Calu3 (cell line): ENCODE measurements at regions not wholly inside any gene's neighbourhood (a gene's known extent, or its start where the extent isn't known, plus 50 kb on each side); places are given as distances from the start of the nearest gene placed in this dataset.

Experiments
- BruUV-seq: library from RNA; stranded (reverse); fragments of 400-500 nt; replicated peaks from 2 replicates; lab custom pipeline; 2021; lab: Mats Ljungman, UMichigan
- CTCF ChIA-PET: fragments of 300-600 bp; sonication (Branson Sonifier 250); formaldehyde crosslinking; loops from one replicate; lab custom pipeline; 2022; ENCODE audit warnings: antibody characterized with exemption; lab: Charles Lee
- DNase-seq: peaks from one replicate; pipeline ENCODE4 v3.0.0; 2022
- H3K27ac Mint-ChIP-seq: one replicate; pipeline ENCODE4 v1.8.0; 2022; ENCODE audit warnings: mixed read lengths; ENCODE audit not compliant: unreplicated experiment
- H3K27me3 Mint-ChIP-seq: one replicate; pipeline ENCODE4 v1.8.0; 2022; ENCODE audit warnings: mixed read lengths; ENCODE audit not compliant: unreplicated experiment
- H3K36me3 Mint-ChIP-seq: one replicate; pipeline ENCODE4 v1.8.0; 2022; ENCODE audit warnings: mild to moderate bottlenecking, moderate library complexity, mixed read lengths; ENCODE audit not compliant: insufficient read depth, unreplicated experiment
- H3K4me1 Mint-ChIP-seq: one replicate; pipeline ENCODE4 v1.8.0; 2022; ENCODE audit warnings: mild to moderate bottlenecking, low read depth, mixed read lengths; ENCODE audit not compliant: unreplicated experiment
- H3K4me3 Mint-ChIP-seq: one replicate; pipeline ENCODE4 v1.8.0; 2022; ENCODE audit warnings: mild to moderate bottlenecking, low read depth, moderate library complexity, mixed read lengths; ENCODE audit not compliant: unreplicated experiment
- H3K9me3 Mint-ChIP-seq: one replicate; pipeline ENCODE4 v1.8.0; 2022; ENCODE audit warnings: low read depth, mixed read lengths; ENCODE audit not compliant: unreplicated experiment
- intact Hi-C: fragments of 100-400 bp; cut with micrococcal nuclease; formaldehyde crosslinking; loops from one replicate; pipeline ENCODE4 v1.10.0; 2022; ENCODE audit not compliant: unreplicated experiment
- TF ChIP-seq, protein P1 (sequence below): fragments of 200-600 bp; IDR thresholded peaks from one replicate; pipeline ENCODE4 v1.8.0; 2022; ENCODE audit warnings: antibody characterized with exemption; ENCODE audit not compliant: unreplicated experiment

DNA sequence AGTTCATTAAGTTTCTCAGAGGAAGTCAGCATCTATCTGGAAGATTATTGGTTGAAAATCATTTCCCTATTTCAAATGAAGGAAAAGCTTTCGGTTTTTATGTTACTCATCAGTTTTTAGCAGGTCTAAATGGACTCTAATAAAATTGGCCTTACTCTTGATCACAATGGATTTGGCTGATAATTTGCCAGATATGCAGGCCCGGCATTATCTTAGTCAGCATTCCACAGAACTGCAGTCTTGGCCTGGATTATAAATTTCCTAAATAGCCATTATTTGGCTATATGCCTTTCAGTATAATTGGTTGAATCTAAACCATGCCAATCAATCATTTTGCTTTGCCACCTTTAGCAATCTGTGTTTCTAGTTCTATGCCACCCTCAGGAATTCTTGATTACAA is 91.7 kb upstream of the KCNQ5 start:
- Mint-ChIP-seq H3K4me1 (peaks cover 17% of the 10 kb centered on the region), H3K27ac (no peak overlapping the region), H3K27me3 (no peaks in the 10 kb centered on the region), H3K4me3 (no peak overlapping the region), H3K36me3 (no peaks in the 10 kb centered on the region), H3K9me3 (no peaks in the 10 kb centered on the region)
- intact Hi-C loops: no loop called here
- DNase-seq: no peak
- no TSS peak for BruUV-seq
- TF ChIP-seq, protein P1, sequence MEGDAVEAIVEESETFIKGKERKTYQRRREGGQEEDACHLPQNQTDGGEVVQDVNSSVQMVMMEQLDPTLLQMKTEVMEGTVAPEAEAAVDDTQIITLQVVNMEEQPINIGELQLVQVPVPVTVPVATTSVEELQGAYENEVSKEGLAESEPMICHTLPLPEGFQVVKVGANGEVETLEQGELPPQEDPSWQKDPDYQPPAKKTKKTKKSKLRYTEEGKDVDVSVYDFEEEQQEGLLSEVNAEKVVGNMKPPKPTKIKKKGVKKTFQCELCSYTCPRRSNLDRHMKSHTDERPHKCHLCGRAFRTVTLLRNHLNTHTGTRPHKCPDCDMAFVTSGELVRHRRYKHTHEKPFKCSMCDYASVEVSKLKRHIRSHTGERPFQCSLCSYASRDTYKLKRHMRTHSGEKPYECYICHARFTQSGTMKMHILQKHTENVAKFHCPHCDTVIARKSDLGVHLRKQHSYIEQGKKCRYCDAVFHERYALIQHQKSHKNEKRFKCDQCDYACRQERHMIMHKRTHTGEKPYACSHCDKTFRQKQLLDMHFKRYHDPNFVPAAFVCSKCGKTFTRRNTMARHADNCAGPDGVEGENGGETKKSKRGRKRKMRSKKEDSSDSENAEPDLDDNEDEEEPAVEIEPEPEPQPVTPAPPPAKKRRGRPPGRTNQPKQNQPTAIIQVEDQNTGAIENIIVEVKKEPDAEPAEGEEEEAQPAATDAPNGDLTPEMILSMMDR: no peak
- CTCF ChIA-PET: no interaction called here

DNA sequence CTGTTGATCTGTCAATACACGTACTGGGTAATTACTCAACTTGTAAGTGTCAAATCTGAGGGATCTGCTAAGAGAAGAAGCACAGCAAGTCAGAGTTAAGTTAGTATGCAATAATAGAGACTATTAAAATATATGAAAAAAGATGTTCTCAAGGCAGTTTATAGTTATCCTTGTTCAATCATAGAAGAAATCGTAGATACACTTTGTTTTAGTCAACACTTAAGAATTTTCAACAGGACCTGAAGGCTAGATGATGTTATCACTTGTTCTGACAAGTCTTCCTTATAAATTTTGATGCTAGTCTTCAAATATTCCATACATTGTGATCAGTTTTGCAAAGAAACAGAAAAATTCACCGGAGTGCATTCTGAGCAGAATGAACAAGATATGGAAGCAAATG is 91.1 kb upstream of the KCNQ5 start:
- Mint-ChIP-seq H3K27me3 (no peaks in the 10 kb centered on the region), H3K4me3 (no peak overlapping the region), H3K9me3 (no peaks in the 10 kb centered on the region), H3K36me3 (no peaks in the 10 kb centered on the region), H3K4me1 (peaks cover 17% of the 10 kb centered on the region), H3K27ac (no peak overlapping the region)
- intact Hi-C loops: no loop called here
- TF ChIP-seq, protein P1: no peak
- CTCF ChIA-PET: interaction anchor here (0.6 kb wide), 1 partner anchor 1027 kb away, joined by 3 read pairs; no protein-coding TSS in a partner anchor
- no TSS peak for BruUV-seq
- DNase-seq: no peak

DNA sequence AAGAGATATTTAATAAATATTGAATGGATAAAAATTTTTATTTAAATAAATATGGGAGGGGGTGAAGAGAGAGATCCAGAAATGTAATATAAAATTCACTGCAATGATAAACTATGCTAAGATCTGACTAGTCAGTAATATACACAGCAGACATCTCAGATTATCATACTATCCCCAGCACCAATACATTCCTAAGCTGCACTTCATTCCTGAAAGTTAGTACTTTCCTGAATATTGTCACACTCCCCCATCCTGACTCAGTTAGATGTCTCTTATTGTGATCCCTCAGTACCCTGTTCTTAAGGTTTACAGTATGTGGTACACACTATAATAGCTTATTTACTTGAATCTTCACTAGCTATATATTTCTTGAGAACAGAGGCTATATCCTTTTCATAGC is 88.3 kb upstream of the KCNQ5 start:
- H3K4me3 Mint-ChIP-seq: no peak overlapping the region
- CTCF ChIA-PET: interaction anchor here (1.5 to 1.9 kb wide), 2 partner anchors 15 to 47 kb away, joined by 3 to 7 read pairs; no protein-coding TSS in a partner anchor
- no TSS peak for BruUV-seq
- H3K4me1 Mint-ChIP-seq: peaks cover 17% of the 10 kb centered on the region
- DNase-seq: no peak
- H3K27ac Mint-ChIP-seq: no peak overlapping the region
- H3K27me3 Mint-ChIP-seq: no peaks in the 10 kb centered on the region
- intact Hi-C loops: no loop called here
- H3K36me3 Mint-ChIP-seq: no peaks in the 10 kb centered on the region
- TF ChIP-seq, protein P1: no peak
- H3K9me3 Mint-ChIP-seq: no peaks in the 10 kb centered on the region

DNA sequence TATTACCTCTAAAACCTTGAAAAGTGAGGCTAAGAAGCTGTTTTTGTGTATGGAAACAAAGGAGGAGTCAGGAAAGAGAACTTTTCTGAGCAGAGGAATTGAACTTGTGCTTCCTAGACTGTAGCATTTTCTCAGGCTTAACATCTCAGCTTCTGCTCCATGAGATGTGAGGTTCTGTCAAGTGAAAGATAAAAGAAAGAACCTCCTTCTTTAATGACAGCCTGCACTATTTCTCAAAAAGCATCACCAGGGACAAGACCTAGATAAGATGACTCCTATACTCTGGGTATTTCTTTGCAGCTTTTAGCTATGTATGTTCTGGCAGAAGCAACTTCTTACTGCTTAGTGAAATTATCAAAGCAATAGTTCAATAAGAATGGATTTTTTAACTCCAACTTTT is 87.6 kb upstream of the KCNQ5 start:
- no peak for DNase-seq
- Mint-ChIP-seq H3K9me3 (no peaks in the 10 kb centered on the region), H3K4me1 (peaks cover 17% of the 10 kb centered on the region), H3K27ac (no peak overlapping the region), H3K36me3 (no peaks in the 10 kb centered on the region), H3K4me3 (no peak overlapping the region), H3K27me3 (no peaks in the 10 kb centered on the region)
- CTCF ChIA-PET: interaction anchor here (1.5 to 1.9 kb wide), 2 partner anchors 16 to 46 kb away, joined by 3 to 7 read pairs; no protein-coding TSS in a partner anchor
- no TSS peak for BruUV-seq
- TF ChIP-seq, protein P1: no peak
- intact Hi-C loops: no loop called here
